Left lung (tissue), 4 donors: ENCODE measurements at regions not wholly inside any gene's neighbourhood (a gene's known extent, or its start where the extent isn't known, plus 50 kb on each side); places are given as distances from the start of the nearest gene placed in this dataset.
"Not testable (repeated sequence)": the region's sequence is repeated elsewhere in the genome, so short reads cannot be mapped to it uniquely, and the experiment has no call there.

Experiments used
- ATAC-seq: fragments of 200-7000 bp; cut with Tn5 transposase; one replicate; pipeline ENCODE4 v1.9.1; 2020; ENCODE audit warnings: moderate library complexity
- DNase-seq, 4 donors: peaks; one replicate each; pipeline ENCODE4 v3.0.0-alpha.2; 2013 to 2020
- H3K27ac ChIP-seq, 2 donors: fragments of 200-600 bp; sonication (generic) in 1 of 2; one replicate each; pipeline versions ENCODE4 v1.5.0 to v1.8.0; 2020 to 2021
- H3K27me3 ChIP-seq, 2 donors: fragments of 200-600 bp; sonication (generic) in 1 of 2; one replicate each; pipeline versions ENCODE4 v1.5.0 to v1.8.0; 2020 to 2021
- H3K36me3 ChIP-seq, 2 donors: fragments of 200-600 bp; sonication (generic) in 1 of 2; one replicate each; pipeline versions ENCODE4 v1.5.0 to v1.8.0; 2020 to 2021
- H3K4me1 ChIP-seq, 2 donors: fragments of 200-600 bp; one replicate each; pipeline ENCODE4 v1.8.0; 2021
- H3K4me3 ChIP-seq, 2 donors: fragments of 200-600 bp; sonication (generic) in 1 of 2; one replicate each; pipeline versions ENCODE4 v1.5.0 to v1.8.0; 2020 to 2021; ENCODE audit warnings: mild to moderate bottlenecking in 1 of 2
- H3K9me3 ChIP-seq, 2 donors: fragments of 200-600 bp; sonication (generic) in 1 of 2; one replicate each; pipeline versions ENCODE4 v1.5.0 to v1.8.0; 2020 to 2021
- CTCF ChIP-seq, 2 donors: fragments of 200-600 bp; sonication (generic) in 1 of 2; IDR thresholded peaks; one replicate each; pipeline versions ENCODE4 v1.5.0 to v1.8.0; 2021; ENCODE audit warnings: antibody characterized with exemption in 2 of 2
- intact Hi-C, 2 donors: fragments of 100-400 bp; cut with DNase I; formaldehyde crosslinking; loops; one replicate each; pipeline versions ENCODE4 v1.11.2 to v1.14.2; 2022
- donor health status: DM: no; HTN: yes; CAD: no.
- donor health status: DM: no; HTN: no; CAD: no.

DNA sequence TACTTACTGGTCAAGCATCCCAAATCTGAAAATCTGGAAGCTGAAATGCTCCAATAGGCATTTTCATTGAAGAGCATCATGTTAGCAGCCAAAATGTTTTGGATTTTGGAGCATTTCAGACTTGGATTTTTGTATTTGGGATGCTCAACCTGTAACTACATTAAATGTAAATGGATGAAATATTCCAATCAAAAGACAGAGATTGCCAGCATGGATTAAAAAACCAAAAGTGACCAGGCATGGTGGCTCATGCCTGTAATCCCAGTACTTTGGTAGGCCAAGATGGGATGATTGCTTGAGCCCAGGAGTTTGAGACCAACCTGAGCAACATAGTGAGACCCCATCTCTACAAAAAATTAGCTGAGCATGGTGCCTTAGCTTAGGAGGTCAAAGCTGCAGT is 110.3 kb downstream of the URB2 start:
- no peaks in the 10 kb centered on the region for H3K27me3 ChIP-seq
- TF ChIP-seq CTCF (IDR thresholded peaks at IDR 0.05): no peak
- no peaks in the 10 kb centered on the region for H3K4me1 ChIP-seq
- no peak for ATAC-seq
- H3K36me3 ChIP-seq: no peaks in the 10 kb centered on the region
- peaks cover 0 to 23% of the 10 kb centered on the region in 2 donors for H3K9me3 ChIP-seq
- no peak overlapping the region for H3K4me3 ChIP-seq
- no peak overlapping the region for H3K27ac ChIP-seq
- no peak for DNase-seq
- intact Hi-C loops: no loop called here

DNA sequence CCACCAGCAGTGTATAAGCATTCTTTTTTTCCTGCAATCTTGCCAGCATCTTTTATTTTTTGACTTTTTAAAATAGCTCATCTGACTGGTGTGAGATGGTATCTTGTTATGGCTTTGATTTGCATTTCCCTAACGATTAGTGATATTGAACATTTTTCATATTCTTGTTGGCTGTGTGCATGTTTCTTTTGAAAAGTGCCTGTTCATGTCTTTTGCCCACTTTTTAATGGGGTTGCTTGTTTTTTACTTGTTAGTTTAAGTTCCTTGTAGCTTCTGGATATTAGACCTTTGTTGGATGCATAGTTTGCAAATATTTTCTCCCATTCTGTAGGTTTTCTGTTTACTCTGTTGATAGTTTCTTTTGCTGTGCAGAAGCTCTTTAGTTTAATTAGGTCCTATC is 116.6 kb downstream of the URB2 start:
- H3K36me3 ChIP-seq, H3K27ac ChIP-seq, intact Hi-C loops, H3K4me1 ChIP-seq, DNase-seq, ATAC-seq, H3K27me3 ChIP-seq, H3K4me3 ChIP-seq: not testable (repeated sequence)
- H3K9me3 ChIP-seq: peaks cover 0 to 21% of the 10 kb centered on the region in 2 donors

- no peaks in the 10 kb centered on the region for H3K36me3 ChIP-seq
- intact Hi-C loops: no loop called here
- no peaks in the 10 kb centered on the region for H3K27me3 ChIP-seq
- no peaks in the 10 kb centered on the region for H3K4me1 ChIP-seq
- H3K27ac ChIP-seq: no peak overlapping the region
- TF ChIP-seq CTCF (IDR thresholded peaks at IDR 0.05): no peak
- no peak overlapping the region for H3K4me3 ChIP-seq
- ATAC-seq: no peak
- no peak for DNase-seq
- no peaks in the 10 kb centered on the region for H3K9me3 ChIP-seq
These were observed 123.9 kb downstream of the URB2 start for GRCh38 chr1:229749992-229750391.

DNA sequence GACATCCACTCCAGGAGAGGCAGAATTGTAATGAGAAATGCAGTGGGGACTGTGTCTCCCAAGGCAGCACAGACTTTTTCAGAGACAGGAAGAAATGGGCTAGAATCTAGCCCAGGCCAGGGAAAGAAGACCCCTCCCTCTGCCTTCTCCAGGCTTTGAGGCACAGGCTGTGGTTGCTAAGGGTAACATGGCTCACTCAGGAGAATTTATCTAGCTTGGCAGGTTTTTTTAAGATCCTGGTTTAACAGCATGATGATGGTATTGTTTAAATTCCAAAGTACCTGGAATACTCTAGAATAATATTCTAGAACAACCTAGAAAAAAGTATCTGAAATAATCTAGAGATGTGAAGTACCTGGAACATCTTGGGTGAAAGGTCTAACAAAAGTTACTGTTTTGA is 125.6 kb downstream of the URB2 start:
- Histone ChIP-seq H3K4me3 (no peak overlapping the region), H3K27ac (no peak overlapping the region), H3K36me3 (no peaks in the 10 kb centered on the region), H3K9me3 (no peaks in the 10 kb centered on the region), H3K4me1 (no peaks in the 10 kb centered on the region), H3K27me3 (no peaks in the 10 kb centered on the region)
- TF ChIP-seq CTCF (IDR thresholded peaks at IDR 0.05): no peak
- no peak for ATAC-seq
- no peak for DNase-seq
- intact Hi-C loops: no loop called here

GRCh38 chr1:229752679-229753078 is 126.6 kb downstream of the URB2 start:
- no peaks in the 10 kb centered on the region for H3K4me1 ChIP-seq
- no peak overlapping the region for H3K27ac ChIP-seq
- DNase-seq (no peak), ATAC-seq (no peak)
- no peak overlapping the region for H3K4me3 ChIP-seq
- TF ChIP-seq CTCF (IDR thresholded peaks at IDR 0.05): no peak
- H3K27me3 ChIP-seq: no peaks in the 10 kb centered on the region
- H3K36me3 ChIP-seq: no peaks in the 10 kb centered on the region
- intact Hi-C loops: no loop called here
- peaks cover 0 to 7% of the 10 kb centered on the region in 2 donors for H3K9me3 ChIP-seq

DNA sequence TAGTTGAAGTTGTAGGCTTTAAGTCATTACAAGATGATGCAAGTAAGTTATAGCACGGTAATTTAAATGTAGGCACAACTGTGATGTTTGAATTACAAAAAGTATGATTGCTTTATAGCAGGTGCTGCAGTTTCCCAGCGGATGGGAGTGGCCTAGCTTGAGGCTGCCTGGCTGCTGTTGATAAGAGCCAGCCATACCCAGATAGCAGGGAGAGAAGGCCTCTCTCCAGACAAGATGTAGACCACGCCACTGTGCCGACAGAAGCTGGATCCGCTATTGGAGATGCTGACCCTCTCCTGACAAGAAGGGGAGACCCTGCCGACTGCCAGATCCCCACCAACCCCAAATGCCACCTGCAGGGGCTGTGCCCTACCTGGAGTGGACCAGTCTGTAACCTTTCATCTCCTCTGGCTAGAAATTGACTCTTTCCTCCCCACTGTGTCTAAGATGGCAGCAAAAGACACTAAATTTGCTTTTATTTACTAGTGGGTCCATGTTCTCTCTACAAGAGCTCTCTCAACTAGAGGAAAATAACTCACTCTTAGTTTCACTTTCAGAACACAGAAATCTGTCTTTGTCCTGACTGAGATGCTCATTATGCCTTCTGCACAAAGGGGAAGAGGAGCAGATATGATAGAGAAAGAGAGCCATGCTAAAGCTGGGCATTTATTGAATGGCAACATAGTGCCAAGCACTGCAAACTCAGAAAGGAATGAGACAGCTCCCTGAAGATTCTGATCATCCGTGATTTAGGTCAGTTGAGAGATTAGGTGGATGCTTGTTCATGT is 127.9 kb downstream of the URB2 start:
- no peak for TF ChIP-seq CTCF (IDR thresholded peaks at IDR 0.05)
- Histone ChIP-seq H3K9me3 (peaks cover 0 to 7% of the 10 kb centered on the region in 2 donors), H3K4me1 (no peaks in the 10 kb centered on the region), H3K4me3 (no peak overlapping the region), H3K27me3 (no peaks in the 10 kb centered on the region), H3K27ac (no peak overlapping the region), H3K36me3 (no peaks in the 10 kb centered on the region)
- DNase-seq: no peak
- no peak for ATAC-seq
- intact Hi-C loops: no loop called here
